ENCODE measurements at regions not wholly inside any gene's neighbourhood (a gene's known extent, or its start where the extent isn't known, plus 50 kb on each side); places are given as distances from the start of the nearest gene placed in this dataset.

GRCh38 chr14:22513066-22513812 is 75.8 kb downstream of the DAD1 start:
- TF ChIP-seq CTCF (conservative IDR thresholded peaks at IDR 0.05) (no peak), EZH2 (IDR thresholded peaks at IDR 0.05; ENCODE audit: low read depth) (no peak)

Measured in PC-9 (cell line).